Panc1 (cell line): ENCODE measurements at regions not wholly inside any gene's neighbourhood (a gene's known extent, or its start where the extent isn't known, plus 50 kb on each side); places are given as distances from the start of the nearest gene placed in this dataset.

ENCODE experiments used
- ATAC-seq: fragments of 200-7000 bp; cut with Tn5 transposase; 2 replicates; pipeline ENCODE4 v1.9.1; 2020; ENCODE audit warnings: mild to moderate bottlenecking, moderate library complexity
- BruUV-seq: library from RNA; stranded (reverse); fragments of 400-500 nt; replicated peaks from 2 replicates; lab custom pipeline; 2021; lab: Mats Ljungman, UMichigan
- CTCF ChIA-PET: fragments of 300-600 bp; sonication (Branson Sonifier 250); formaldehyde crosslinking; loops from one replicate; lab custom pipeline; 2022; ENCODE audit warnings: antibody characterized with exemption; lab: Charles Lee
- POLR2A ChIA-PET: fragments of 300-600 bp; sonication (Branson Sonifier 250); formaldehyde crosslinking; loops from one replicate; lab custom pipeline; 2022; ENCODE audit warnings: antibody characterized with exemption; lab: Charles Lee
- DNase-seq: peaks from one replicate; pipeline ENCODE4 v3.0.0-alpha.2; 2010; ENCODE audit warnings: low read depth, low spot score
- H3K27ac ChIP-seq: 2 replicates; pipeline ENCODE4 v1.5.1; 2011; ENCODE audit warnings: mild to moderate bottlenecking, low read length, inconsistent platforms
- H3K27me3 ChIP-seq: fragments of 200-500 bp; sonication (Bioruptor generic); 2 replicates; pipeline ENCODE4 v1.6.0; 2014; ENCODE audit warnings: low read length, inconsistent platforms; ENCODE audit not compliant: control insufficient read depth, insufficient read depth
- H3K36me3 ChIP-seq: fragments of 200-500 bp; sonication (Bioruptor generic); 2 replicates; pipeline ENCODE4 v1.5.1; 2014; ENCODE audit warnings: inconsistent platforms, mild to moderate bottlenecking, low read length, moderate library complexity; ENCODE audit not compliant: control insufficient read depth, insufficient read depth
- H3K4me1 ChIP-seq: 2 replicates; pipeline ENCODE4 v1.5.1; 2011; ENCODE audit warnings: inconsistent platforms, mild to moderate bottlenecking, low read length, moderate library complexity; ENCODE audit not compliant: control insufficient read depth, insufficient read depth
- H3K4me3 ChIP-seq, 2 experiments: 2 replicates each; pipeline ENCODE4 v1.5.1; 2011 to 2012; ENCODE audit warnings: low read depth in 2 of 2, low read length in 2 of 2, mild to moderate bottlenecking in 2 of 2, inconsistent platforms in 1 of 2, moderate library complexity in 1 of 2
- H3K9me3 ChIP-seq: fragments of 200-500 bp; sonication (Bioruptor generic); 2 replicates; pipeline ENCODE4 v1.5.1; 2014; ENCODE audit warnings: low read depth, mild to moderate bottlenecking, inconsistent platforms, low read length, moderate library complexity; ENCODE audit not compliant: control insufficient read depth, insufficient read depth
- CTCF ChIP-seq: fragments of 450-650 bp; IDR thresholded peaks from 2 replicates; pipeline ENCODE4 v1.5.1; 2017; ENCODE audit warnings: mild to moderate bottlenecking
- POLR2AphosphoS5 ChIP-seq: IDR thresholded peaks from 2 replicates; pipeline ENCODE4 v1.6.1; 2012; ENCODE audit warnings: mild to moderate bottlenecking, low read depth, low read length, moderate library complexity
- REST ChIP-seq, 2 experiments: IDR thresholded peaks; 2 replicates each; pipeline ENCODE4 v1.6.1; 2011 to 2012; ENCODE audit warnings: low read depth in 2 of 2, control low read depth in 1 of 2, low read length in 1 of 2, mild to moderate bottlenecking in 1 of 2, moderate library complexity in 1 of 2; ENCODE audit not compliant: insufficient read depth in 1 of 2
- SIN3A ChIP-seq: IDR thresholded peaks from 2 replicates; pipeline ENCODE4 v1.6.1; 2012; ENCODE audit warnings: low read depth, mild to moderate bottlenecking, low read length, moderate library complexity, borderline replicate concordance; ENCODE audit not compliant: insufficient read depth
- TCF7L2 ChIP-seq: IDR thresholded peaks from 2 replicates; pipeline ENCODE4 v1.6.1; 2011; ENCODE audit warnings: mild to moderate bottlenecking, low read depth, low read length, inconsistent platforms
- in situ Hi-C: cut with HindIII; loops from 2 replicates; pipeline ENCODE4 v1.10.0; 2016; ENCODE audit warnings: low sequenced_read_pairs, low pct_unique_long_range_greater_than_20kb
- intact Hi-C: fragments of 100-400 bp; cut with micrococcal nuclease; formaldehyde crosslinking; loops from one replicate; pipeline ENCODE4 v1.10.0; 2022; ENCODE audit not compliant: unreplicated experiment

- CTCF ChIA-PET, result interaction anchor here (0.6 to 2.2 kb wide), 4 partner anchors 8 to 200 kb away, joined by 3 to 11 read pairs (median 4); no protein-coding TSS in a partner anchor
- no TSS peak for BruUV-seq
- in situ Hi-C loops, result no loop called here
Measured at GRCh38 chr16:10314811-10315210, 71.0 kb upstream of the ATF7IP2 start.

GRCh38 chr16:10317425-10318001, 68.3 kb upstream of the ATF7IP2 start:
- Histone ChIP-seq H3K4me1 (no peaks in the 10 kb centered on the region), H3K36me3 (no peaks in the 10 kb centered on the region), H3K9me3 (no peaks in the 10 kb centered on the region), H3K4me3 (no peak overlapping the region), H3K27ac (no peak overlapping the region), H3K27me3 (no peaks in the 10 kb centered on the region)
- in situ Hi-C loops, result no loop called here
- intact Hi-C loops, result loop anchor here (5.0 to 10.0 kb wide), 2 partner anchors 190 to 417 kb away; no protein-coding TSS in a partner anchor
- ATAC-seq (no peak), DNase-seq (no peak)
- ChIA-PET POLR2A (interaction anchor here (0.5 to 0.6 kb wide), 3 partner anchors 36 to 1356 kb away, joined by 3 read pairs; no protein-coding TSS in a partner anchor), CTCF (interaction anchor here (0.7 to 0.9 kb wide), 2 partner anchors 45 to 290 kb away, joined by 3 to 5 read pairs; no protein-coding TSS in a partner anchor)
- BruUV-seq, result no TSS peak
- TF ChIP-seq TCF7L2 (no peak), REST (IDR thresholded peaks at IDR 0.05; ENCODE audit: insufficient read depth in 1 of 2, low read depth in 2 of 2, low read length in 1 of 2) (no peak), CTCF (no peak), SIN3A (no peak)

More at GRCh38 chr16:10314811-10315210, 71.0 kb upstream of the ATF7IP2 start:
- no peak overlapping the region for H3K27ac ChIP-seq
- POLR2A ChIA-PET, result interaction anchor here (1.6 kb wide), 1 partner anchor 20 kb away, joined by 3 read pairs; no protein-coding TSS in a partner anchor
- H3K4me1 ChIP-seq, result no peaks in the 10 kb centered on the region
- DNase-seq (no peak), ATAC-seq (no peak; the same call in 1 of the 2 replicates)
- no peaks in the 10 kb centered on the region for H3K27me3 ChIP-seq
- no peak overlapping the region for H3K4me3 ChIP-seq
- TF ChIP-seq TCF7L2 (no peak), CTCF (no peak; the same call in 1 of the 2 replicates), POLR2AphosphoS5 (no peak), SIN3A (no peak), REST (IDR thresholded peaks at IDR 0.05; ENCODE audit: insufficient read depth in 1 of 2, low read depth in 2 of 2, low read length in 1 of 2) (no peak)
- no peaks in the 10 kb centered on the region for H3K36me3 ChIP-seq
- H3K9me3 ChIP-seq, result no peaks in the 10 kb centered on the region
- intact Hi-C loops, result loop anchor here (5.0 to 10.0 kb wide), 2 partner anchors 192 to 420 kb away; no protein-coding TSS in a partner anchor
